ENCODE measurements at regions not wholly inside any gene's neighbourhood (a gene's known extent, or its start where the extent isn't known, plus 50 kb on each side); places are given as distances from the start of the nearest gene placed in this dataset.

- TF ChIP-seq CTCF (IDR thresholded peaks at IDR 0.05) (no peak), POLR2A (IDR thresholded peaks at IDR 0.05) (no peak), EP300 (IDR thresholded peaks at IDR 0.05) (no peak)
These were observed 125.1 kb downstream of the ANKRD7 start for GRCh38 chr7:118349604-118350003.

Measured in tibial nerve (tissue), 4 donors.